ENCODE measurements at regions not wholly inside any gene's neighbourhood (a gene's known extent, or its start where the extent isn't known, plus 50 kb on each side); places are given as distances from the start of the nearest gene placed in this dataset.

- no peak for TF ChIP-seq EZH2 (IDR thresholded peaks at IDR 0.05; ENCODE audit: borderline replicate concordance, low read length)
- TF ChIP-seq CTCF (IDR thresholded peaks at IDR 0.05; ENCODE audit: low read length): peak; percentile 77
Measured at GRCh38 chr15:98174286-98174685, 213.8 kb downstream of the ARRDC4 start.
